ENCODE measurements at regions not wholly inside any gene's neighbourhood (a gene's known extent, or its start where the extent isn't known, plus 50 kb on each side); places are given as distances from the start of the nearest gene placed in this dataset.
"Not testable (repeated sequence)": the region's sequence is repeated elsewhere in the genome, so short reads cannot be mapped to it uniquely, and the experiment has no call there.

- DNase-seq: no peak
Observed at GRCh38 chr12:46711756-46712155, 114.0 kb downstream of the SLC38A4 start.

DNA sequence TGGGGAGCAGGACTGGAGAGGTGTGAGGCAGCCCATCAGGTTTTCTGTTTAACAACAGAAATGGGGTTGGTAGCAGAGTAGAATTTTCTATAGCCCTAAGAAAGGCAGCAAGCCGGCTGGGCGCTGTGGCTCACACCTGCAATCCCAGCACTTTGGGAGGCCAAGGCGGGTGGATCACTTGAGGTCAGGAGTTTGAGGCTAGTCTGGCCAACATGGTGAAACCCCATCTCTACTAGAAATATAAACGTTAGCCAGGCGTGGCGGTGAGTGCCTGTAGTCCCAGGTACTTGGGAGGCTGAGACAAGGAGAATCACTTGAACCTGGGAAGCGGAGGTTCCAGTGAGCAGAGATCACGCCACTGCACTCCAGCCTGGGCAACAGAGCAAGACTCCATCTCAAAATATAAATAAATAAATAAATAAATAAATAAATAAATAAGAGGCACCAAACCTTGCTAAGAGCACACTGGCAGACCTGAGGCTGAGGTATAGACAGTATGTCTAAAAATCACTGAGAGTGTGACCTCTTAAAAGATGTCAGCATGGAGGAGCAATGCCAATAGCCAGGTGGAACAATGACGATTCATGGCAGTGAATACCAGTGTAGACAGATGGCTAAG is 115.6 kb downstream of the SLC38A4 start:
- DNase-seq: no peak

DNA sequence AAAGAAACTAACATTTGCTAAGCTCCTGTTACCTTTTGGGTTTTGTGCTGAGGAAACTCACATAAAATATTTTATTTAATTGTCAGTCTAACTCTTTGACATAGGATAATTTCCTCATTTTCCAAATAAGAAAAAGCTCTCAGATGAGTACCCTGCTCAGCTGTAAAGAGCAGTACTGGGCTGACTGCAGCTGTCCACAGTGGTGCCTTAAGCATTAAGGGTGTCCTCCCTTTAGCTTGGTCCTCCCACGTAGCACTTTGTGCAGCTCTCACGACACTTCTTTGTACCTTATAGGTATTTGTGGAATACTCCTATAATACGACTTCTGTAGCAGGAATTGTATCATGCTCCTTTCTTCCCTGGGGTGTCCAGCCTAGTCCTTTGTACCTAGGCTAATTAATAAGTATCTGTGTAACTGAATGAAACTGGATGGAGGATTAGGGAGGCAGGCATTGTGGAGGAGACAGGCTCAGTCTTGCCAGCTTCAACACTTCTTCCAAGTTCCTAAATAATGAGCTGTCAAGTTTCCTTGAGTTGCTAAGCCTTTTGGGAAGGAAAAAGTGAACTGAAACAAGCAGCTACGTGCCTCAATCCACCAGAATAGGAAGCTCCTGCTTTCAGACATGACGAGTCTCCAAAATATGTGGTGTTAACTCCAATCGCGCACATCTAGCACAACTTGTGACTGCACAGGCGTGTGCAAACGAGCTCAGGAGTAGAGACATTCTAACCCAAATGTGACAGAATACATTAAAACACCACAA is 123.0 kb downstream of the SLC38A4 start:
- no peak for DNase-seq

DNA sequence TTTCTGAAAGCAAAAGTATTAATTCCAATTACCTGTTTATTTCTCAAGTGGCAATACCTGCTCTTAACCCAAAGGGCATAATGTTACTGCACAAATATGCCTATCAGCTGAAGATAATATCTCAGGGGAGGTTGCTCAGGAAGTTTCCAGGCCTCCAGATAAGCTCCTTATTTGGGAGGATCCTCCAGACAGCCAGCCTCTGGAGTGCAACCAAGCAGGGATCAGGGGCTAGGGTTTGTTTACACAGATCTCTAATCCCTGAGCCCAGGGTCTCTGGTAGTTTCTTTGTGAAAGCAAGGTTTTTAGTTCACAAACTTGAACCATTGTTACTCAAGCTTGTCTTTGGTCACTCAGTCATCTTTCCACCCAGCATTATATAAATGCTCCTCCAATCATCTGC is 124.4 kb downstream of the SLC38A4 start:
- DNase-seq: no peak

- DNase-seq: no peak
Observed at GRCh38 chr12:46699986-46700385, 125.8 kb downstream of the SLC38A4 start.

DNA sequence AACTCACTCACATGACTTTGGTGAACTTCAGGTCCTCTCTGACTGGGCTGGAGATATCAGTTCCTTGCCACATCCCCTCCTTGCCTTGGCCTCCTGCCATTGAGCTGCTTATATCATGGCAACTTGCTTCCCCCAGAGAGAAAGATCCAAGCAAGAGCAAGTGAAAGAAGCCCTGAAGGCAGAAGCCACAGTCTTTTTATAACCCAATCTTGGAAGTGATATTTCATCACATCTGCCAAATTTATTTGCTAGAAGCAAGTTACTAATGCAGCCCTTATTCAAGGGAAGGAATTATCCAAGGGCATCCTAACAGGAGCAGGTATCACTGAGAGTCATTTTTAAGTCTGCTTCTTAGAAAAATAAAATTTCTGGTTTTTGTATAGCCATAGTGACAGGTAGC is 127.8 kb downstream of the SLC38A4 start:
- no peak for DNase-seq

GRCh38 chr12:46693518-46693917 is 132.3 kb downstream of the SLC38A4 start:
- DNase-seq: no peak

GRCh38 chr12:46693034-46693433 is 132.8 kb downstream of the SLC38A4 start:
- DNase-seq: no peak

- no peak for DNase-seq
Observed at GRCh38 chr12:46692606-46693005, 133.2 kb downstream of the SLC38A4 start.

DNA sequence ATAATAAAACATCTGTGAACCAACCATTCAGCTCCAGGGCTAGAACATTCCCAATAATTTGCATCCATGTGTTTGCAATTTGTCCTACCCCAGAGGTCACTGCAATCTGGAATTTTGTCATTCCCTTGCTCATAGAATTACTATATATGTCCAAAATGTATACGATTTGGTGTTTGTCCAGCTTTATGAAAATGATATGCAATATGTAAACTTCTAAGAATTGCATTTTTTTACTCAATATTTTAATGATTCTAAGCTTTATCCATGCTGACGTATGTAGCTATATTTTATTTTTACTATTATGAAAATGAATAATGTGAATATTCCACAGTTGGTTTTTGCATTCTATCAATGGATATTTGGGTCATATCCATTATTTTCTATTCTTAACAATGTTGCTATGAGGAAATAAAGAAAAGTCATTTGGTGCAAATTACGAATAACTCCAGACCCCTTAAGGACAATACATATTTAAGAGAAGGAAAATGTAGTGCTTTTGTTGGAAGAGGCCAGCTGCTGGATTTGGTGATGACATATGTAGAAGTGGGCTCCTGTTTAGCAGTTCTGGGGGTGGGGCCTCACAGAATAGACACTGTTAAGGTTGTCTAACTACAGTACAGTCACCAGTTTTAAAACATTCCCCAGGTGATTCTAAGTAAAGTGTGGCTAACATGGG is 139.4 kb downstream of the SLC38A4 start:
- DNase-seq: no peak

DNA sequence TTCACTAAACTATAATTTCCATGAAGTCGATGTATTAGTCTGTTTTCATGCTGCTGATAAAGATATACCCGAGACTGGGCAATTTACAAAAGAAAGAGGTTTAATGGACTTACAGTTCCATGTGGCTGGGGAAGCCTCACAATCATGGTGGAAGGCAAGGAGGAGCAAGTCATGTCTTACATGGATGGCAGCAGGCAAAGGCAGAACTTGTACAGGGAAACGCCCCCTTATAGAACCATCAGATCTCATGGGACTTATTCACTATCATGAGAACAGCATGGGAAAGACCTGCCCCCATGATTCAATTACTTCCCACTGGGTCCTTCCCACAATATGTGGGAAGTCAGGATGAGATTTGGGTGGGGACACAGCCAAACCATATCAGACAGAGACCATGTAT is 141.6 kb downstream of the SLC38A4 start:
- DNase-seq: not testable (repeated sequence)

DNA sequence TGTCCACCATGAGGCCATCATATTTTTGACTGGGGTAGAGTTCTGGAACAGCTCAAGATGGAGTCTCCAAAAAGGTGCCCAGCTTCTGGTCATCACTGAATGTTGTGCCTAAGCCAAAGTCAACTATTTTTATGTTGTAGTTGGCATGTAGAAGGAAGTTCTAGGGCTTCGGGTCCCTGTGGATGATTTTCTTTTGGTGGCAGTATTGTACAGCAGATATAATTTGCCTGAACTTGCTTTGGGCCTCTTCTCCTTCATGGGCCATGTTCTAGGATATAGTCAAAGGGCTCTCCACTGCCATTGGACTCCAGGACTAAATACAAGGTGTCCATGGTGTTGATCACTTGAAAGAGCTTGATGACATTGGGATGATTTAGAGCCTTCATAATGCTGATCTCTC is 143.6 kb downstream of the SLC38A4 start:
- no peak for DNase-seq

- no peak for DNase-seq
Observed at GRCh38 chr12:46680506-46680905, 145.3 kb downstream of the SLC38A4 start.

GRCh38 chr12:46679754-46680153 is 146.0 kb downstream of the SLC38A4 start:
- DNase-seq: no peak

DNA sequence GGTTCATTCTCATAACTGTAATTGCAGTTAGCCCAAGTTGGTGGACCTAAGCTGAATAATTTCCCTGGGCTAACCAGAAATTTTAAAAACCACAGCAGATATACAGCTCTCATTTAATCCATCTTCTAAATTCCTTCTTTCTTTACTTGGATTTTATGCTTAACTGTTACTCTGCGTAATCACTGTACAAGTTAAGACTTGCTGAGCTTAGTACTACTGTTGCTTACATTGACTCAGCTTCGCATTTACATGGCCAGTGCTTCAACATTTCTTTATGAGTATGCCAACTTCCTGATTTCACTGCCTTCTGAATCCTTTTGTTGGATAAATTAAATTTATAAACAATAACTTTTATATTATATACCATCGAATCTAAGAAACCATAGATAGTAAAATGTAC is 147.4 kb downstream of the SLC38A4 start:
- DNase-seq: no peak

GRCh38 chr12:46677749-46678148 is 148.0 kb downstream of the SLC38A4 start:
- DNase-seq: no peak

DNA sequence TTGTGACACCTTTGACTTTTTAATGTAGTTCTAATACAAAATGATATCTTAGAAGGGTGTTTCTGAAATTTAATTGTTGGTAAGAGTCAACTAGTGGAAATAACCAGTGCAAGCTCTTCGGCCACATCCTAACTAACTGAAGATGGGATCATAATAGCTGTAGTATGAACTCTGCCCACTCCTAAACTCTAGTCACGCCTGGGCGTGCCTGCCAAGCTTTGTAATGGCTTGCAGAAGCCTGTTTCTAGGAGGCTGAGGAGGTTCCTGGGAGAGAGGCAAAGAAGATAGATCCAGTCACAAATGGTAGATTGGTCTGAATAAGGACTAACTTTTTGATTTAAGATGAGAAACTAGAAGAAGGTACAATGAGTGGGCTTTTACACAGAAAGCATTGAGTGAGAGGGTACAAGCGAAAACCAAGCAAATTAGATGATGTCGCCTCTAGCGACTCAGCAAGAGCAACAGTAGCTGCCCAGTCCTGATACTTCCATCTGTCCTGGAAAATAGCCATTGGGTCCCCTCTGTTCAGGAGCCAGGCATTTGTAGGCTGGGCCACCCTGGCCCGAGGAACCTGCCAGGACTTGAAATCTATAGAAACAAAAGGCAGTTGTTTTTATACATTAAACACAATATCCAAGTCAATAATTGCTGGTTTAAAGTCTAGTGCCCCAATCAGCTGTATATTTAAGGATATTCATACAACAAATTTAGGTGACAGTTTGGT is 148.8 kb downstream of the SLC38A4 start:
- DNase-seq: no peak

GRCh38 chr12:46676396-46676795 is 149.4 kb downstream of the SLC38A4 start:
- no peak for DNase-seq

DNA sequence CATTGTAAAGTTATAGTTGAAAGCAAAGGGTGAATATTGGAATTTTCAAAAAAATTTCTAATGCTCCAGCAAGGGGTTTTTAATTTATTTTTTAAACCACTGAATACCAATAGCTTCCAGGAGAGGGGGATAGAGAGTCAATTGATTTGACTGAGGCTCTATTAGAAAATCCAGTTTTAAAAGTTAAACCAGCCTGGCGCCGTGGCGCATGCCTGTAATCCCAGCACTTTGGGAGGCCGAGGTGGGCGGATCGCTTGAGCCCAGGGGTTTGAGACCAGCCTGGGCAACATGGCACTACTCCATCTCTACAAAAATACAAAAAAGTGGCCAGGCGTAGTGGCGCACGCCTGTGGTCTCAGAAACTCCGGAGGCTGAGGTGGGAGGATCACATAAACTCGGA is 150.1 kb downstream of the SLC38A4 start:
- no peak for DNase-seq

GRCh38 chr12:46674800-46675199 is 151.0 kb downstream of the SLC38A4 start:
- no peak for DNase-seq

- DNase-seq: no peak
Observed at GRCh38 chr12:46674129-46674528, 151.7 kb downstream of the SLC38A4 start.

DNA sequence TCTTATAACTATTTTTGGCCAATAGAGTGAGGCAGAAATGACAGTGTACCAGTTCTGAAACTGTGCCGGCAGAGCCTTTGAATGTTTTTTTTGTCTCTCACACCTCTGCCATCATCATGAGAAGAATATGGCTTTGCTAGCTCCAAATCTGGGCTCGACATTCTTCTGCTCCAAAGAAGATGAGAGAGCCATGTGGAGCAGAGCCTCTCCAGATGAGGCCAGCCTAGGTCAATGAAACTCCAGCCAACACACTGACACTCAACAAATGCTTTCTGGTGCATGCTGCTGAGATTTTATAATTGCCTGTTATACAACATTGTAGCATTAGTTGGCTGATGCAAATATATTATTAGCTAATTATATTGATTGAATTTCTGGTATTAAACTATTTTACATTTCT is 154.7 kb downstream of the SLC38A4 start:
- DNase-seq: no peak

DNA sequence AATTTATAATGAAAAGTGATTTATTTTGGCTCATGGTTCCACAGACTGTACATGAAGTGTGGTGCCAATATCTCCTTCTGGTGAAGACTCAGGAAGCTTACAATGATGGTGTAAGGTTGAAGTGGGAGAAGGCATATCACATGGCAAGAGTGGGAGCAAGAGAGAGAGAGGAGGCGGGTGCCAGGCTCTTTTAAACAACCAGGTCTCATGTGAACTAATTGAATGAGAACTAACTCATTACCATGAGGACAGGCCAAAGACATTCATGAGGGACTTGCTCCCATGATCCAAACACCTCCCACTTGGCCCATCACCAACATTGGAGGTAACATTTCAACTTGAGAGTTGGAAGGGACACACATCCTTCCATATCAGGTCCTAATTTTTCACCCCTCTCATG is 155.2 kb downstream of the SLC38A4 start:
- DNase-seq: no peak

GRCh38 chr12:46669720-46670119 is 156.1 kb downstream of the SLC38A4 start:
- DNase-seq: no peak
